ENCODE measurements at regions not wholly inside any gene's neighbourhood (a gene's known extent, or its start where the extent isn't known, plus 50 kb on each side); places are given as distances from the start of the nearest gene placed in this dataset.
"Not testable (repeated sequence)": the region's sequence is repeated elsewhere in the genome, so short reads cannot be mapped to it uniquely, and the experiment has no call there.

GRCh38 chr3:55147406-55147805 is 219.5 kb upstream of the LRTM1 start:
- no peak for DNase-seq

- DNase-seq, result no peak
Measured at GRCh38 chr3:55146216-55146615, 218.4 kb upstream of the LRTM1 start.

- no peak for DNase-seq
Measured at GRCh38 chr3:55144015-55144673, 216.3 kb upstream of the LRTM1 start.

- DNase-seq, result no peak
Measured at GRCh38 chr3:55143336-55143735, 215.5 kb upstream of the LRTM1 start.

GRCh38 chr3:55136291-55136690 is 208.4 kb upstream of the LRTM1 start:
- not testable (repeated sequence) for DNase-seq

- DNase-seq, result no peak
Measured at GRCh38 chr3:55128225-55128823, 200.5 kb upstream of the LRTM1 start.

GRCh38 chr3:55127565-55127964 is 199.7 kb upstream of the LRTM1 start:
- DNase-seq, result no peak

- DNase-seq, result no peak
Measured at GRCh38 chr3:55124371-55124770, 196.5 kb upstream of the LRTM1 start.
